OCI-LY3 (cell line): ENCODE measurements at regions not wholly inside any gene's neighbourhood (a gene's known extent, or its start where the extent isn't known, plus 50 kb on each side); places are given as distances from the start of the nearest gene placed in this dataset.
"Not testable (repeated sequence)": the region's sequence is repeated elsewhere in the genome, so short reads cannot be mapped to it uniquely, and the experiment has no call there.

Experiments used
- EZH2phosphoT487 ChIP-seq: fragments of 200-600 bp; shearing (Covaris generic); IDR thresholded peaks from 2 replicates; pipeline ENCODE4 v1.6.1; 2018; ENCODE audit warnings: antibody characterized with exemption, mixed run types, low read depth
- TF ChIP-seq, protein P1 (sequence below): fragments of 200-600, 300-600 bp; sonication (generic); IDR thresholded peaks from 2 replicates; pipeline ENCODE4 v1.5.1; 2014; ENCODE audit warnings: antibody characterized with exemption, low read length, low read depth

GRCh38 chr2:234248213-234248710 lies 197.8 kb downstream of the SPP2 start:
- TF ChIP-seq, protein P1, sequence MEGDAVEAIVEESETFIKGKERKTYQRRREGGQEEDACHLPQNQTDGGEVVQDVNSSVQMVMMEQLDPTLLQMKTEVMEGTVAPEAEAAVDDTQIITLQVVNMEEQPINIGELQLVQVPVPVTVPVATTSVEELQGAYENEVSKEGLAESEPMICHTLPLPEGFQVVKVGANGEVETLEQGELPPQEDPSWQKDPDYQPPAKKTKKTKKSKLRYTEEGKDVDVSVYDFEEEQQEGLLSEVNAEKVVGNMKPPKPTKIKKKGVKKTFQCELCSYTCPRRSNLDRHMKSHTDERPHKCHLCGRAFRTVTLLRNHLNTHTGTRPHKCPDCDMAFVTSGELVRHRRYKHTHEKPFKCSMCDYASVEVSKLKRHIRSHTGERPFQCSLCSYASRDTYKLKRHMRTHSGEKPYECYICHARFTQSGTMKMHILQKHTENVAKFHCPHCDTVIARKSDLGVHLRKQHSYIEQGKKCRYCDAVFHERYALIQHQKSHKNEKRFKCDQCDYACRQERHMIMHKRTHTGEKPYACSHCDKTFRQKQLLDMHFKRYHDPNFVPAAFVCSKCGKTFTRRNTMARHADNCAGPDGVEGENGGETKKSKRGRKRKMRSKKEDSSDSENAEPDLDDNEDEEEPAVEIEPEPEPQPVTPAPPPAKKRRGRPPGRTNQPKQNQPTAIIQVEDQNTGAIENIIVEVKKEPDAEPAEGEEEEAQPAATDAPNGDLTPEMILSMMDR, result not testable (repeated sequence)
- not testable (repeated sequence) for TF ChIP-seq EZH2phosphoT487
